Endothelial cell of umbilical vein (primary cell): ENCODE measurements at regions not wholly inside any gene's neighbourhood (a gene's known extent, or its start where the extent isn't known, plus 50 kb on each side); places are given as distances from the start of the nearest gene placed in this dataset.

Experiments
- BruUV-seq: library from RNA; stranded (reverse); fragments of 400-500 nt; replicated peaks from 2 replicates; lab custom pipeline; 2021; lab: Mats Ljungman, UMichigan
- CTCF ChIA-PET: fragments of 300-600, 350-600 bp; sonication (Branson Sonifier 250); formaldehyde crosslinking; loops from one replicate; lab custom pipeline; 2021; ENCODE audit warnings: antibody characterized with exemption, inconsistent platforms; lab: Charles Lee
- POLR2A ChIA-PET: fragments of 300-600, 350-600 bp; sonication (Branson Sonifier 250); formaldehyde crosslinking; loops from one replicate; lab custom pipeline; 2021; ENCODE audit warnings: antibody characterized with exemption, inconsistent platforms; lab: Charles Lee
- DNase-seq: peaks from one replicate; pipeline ENCODE4 v3.0.0-alpha.2; 2011; ENCODE audit warnings: low read depth, low spot score
- FAIRE-seq: peaks from 2 replicates; lab custom pipeline; 2011; peaks lifted over from hg19 to GRCh38; lab: Jason Lieb, UNC
- H2AFZ ChIP-seq: 2 replicates; pipeline ENCODE4 v1.6.0; 2012; ENCODE audit warnings: low read depth, low read length, control low read depth, inconsistent platforms
- H3K27ac ChIP-seq: 2 replicates; pipeline ENCODE4 v1.5.1; 2011; ENCODE audit warnings: low read depth, mild to moderate bottlenecking, control low read depth, low read length, moderate library complexity; ENCODE audit not compliant: insufficient read depth
- H3K27me3 ChIP-seq, 2 experiments: 2 replicates each; pipeline versions ENCODE4 v1.6.0 to v1.6.1; 2011; ENCODE audit warnings: low read length in 2 of 2, mixed read lengths in 1 of 2; ENCODE audit not compliant: control insufficient read depth in 2 of 2, insufficient read depth in 2 of 2
- H3K36me3 ChIP-seq, 2 experiments: 2 replicates in 1 of 2; 3 replicates in 1 of 2; pipeline ENCODE4 v1.5.1; 2011; ENCODE audit warnings: low read length in 2 of 2, mild to moderate bottlenecking in 1 of 2, moderate library complexity in 1 of 2; ENCODE audit not compliant: control insufficient read depth in 2 of 2, insufficient read depth in 2 of 2; ENCODE audit errors: extremely low read depth in 1 of 2
- H3K4me1 ChIP-seq: 3 replicates; pipeline ENCODE4 v1.5.1; 2011; ENCODE audit warnings: mild to moderate bottlenecking, low read length; ENCODE audit not compliant: control insufficient read depth, insufficient read depth; ENCODE audit errors: extremely low read depth
- H3K4me2 ChIP-seq: 2 replicates; pipeline ENCODE4 v1.6.1; 2011; ENCODE audit warnings: low read length, control low read depth, mixed read lengths; ENCODE audit not compliant: insufficient read depth
- H3K4me3 ChIP-seq, 3 experiments: fragments of 200-600 bp in 1 of 3; sonication (generic), shearing (Covaris generic) in 1 of 3; replicated peaks in 1 of 3; 2 replicates each; pipeline ENCODE4 v1.5.1; 2011 to 2016; ENCODE audit warnings: control low read depth in 3 of 3, low read length in 3 of 3, mild to moderate bottlenecking in 2 of 3, inconsistent platforms in 1 of 3, low read depth in 1 of 3, moderate library complexity in 1 of 3; ENCODE audit not compliant: insufficient read depth in 1 of 3
- H3K79me2 ChIP-seq: 2 replicates; pipeline ENCODE4 v1.6.0; 2012; ENCODE audit warnings: low read length, inconsistent platforms; ENCODE audit not compliant: control insufficient read depth, insufficient read depth
- H3K9ac ChIP-seq: replicated peaks from 2 replicates; pipeline ENCODE3; 2011; ENCODE audit warnings: low read length, control low read depth; ENCODE audit not compliant: insufficient read depth; ENCODE audit errors: extremely low read depth
- H3K9me1 ChIP-seq: replicated peaks from 3 replicates; pipeline ENCODE4 v1.6.0; 2011; ENCODE audit warnings: mild to moderate bottlenecking, low read length; ENCODE audit not compliant: control insufficient read depth, insufficient read depth; ENCODE audit errors: extremely low read depth
- H3K9me3 ChIP-seq: replicated peaks from 2 replicates; pipeline ENCODE4 v1.5.1; 2012; ENCODE audit warnings: low read length, inconsistent platforms; ENCODE audit not compliant: control insufficient read depth, insufficient read depth
- H4K20me1 ChIP-seq: replicated peaks from 2 replicates; pipeline ENCODE3; 2011; ENCODE audit warnings: mild to moderate bottlenecking, low read length; ENCODE audit not compliant: control insufficient read depth, insufficient read depth; ENCODE audit errors: extremely low read depth
- CTCF ChIP-seq, 2 donors: IDR thresholded peaks; 1 replicate in 1 of 2; 2 replicates in 1 of 2; pipeline ENCODE4 v1.5.1; 2011; ENCODE audit warnings: low read length in 2 of 2, mild to moderate bottlenecking in 2 of 2, moderate library complexity in 2 of 2, control low read depth in 1 of 2, inconsistent platforms in 1 of 2, low read depth in 1 of 2; ENCODE audit not compliant: insufficient read depth in 1 of 2; ENCODE audit errors: extremely low read depth in 1 of 2
- EZH2 ChIP-seq: IDR thresholded peaks from 2 replicates; pipeline ENCODE4 v1.6.1; 2012; ENCODE audit warnings: borderline replicate concordance, low read depth, mild to moderate bottlenecking, moderate library complexity, low read length, inconsistent platforms; ENCODE audit not compliant: severe bottlenecking
- FOS ChIP-seq: IDR thresholded peaks from 2 replicates; pipeline ENCODE4 v1.6.1; 2011; ENCODE audit warnings: mild to moderate bottlenecking, low read length, moderate library complexity, borderline replicate concordance; ENCODE audit not compliant: insufficient read depth
- GATA2 ChIP-seq: IDR thresholded peaks from 2 replicates; pipeline ENCODE4 v1.7.0; 2011; ENCODE audit warnings: low read depth, mild to moderate bottlenecking, moderate library complexity, mixed read lengths, low read length; ENCODE audit not compliant: insufficient read length, insufficient read depth
- JUN ChIP-seq: IDR thresholded peaks from 2 replicates; pipeline ENCODE4 v1.6.1; 2011; ENCODE audit warnings: borderline replicate concordance, low read depth; ENCODE audit not compliant: insufficient read length, insufficient read depth
- MAX ChIP-seq: IDR thresholded peaks from 2 replicates; pipeline ENCODE4 v1.6.1; 2011; ENCODE audit not compliant: insufficient read depth, insufficient read length
- MYC ChIP-seq: IDR thresholded peaks from one replicate; pipeline ENCODE4 v1.6.1; 2011; ENCODE audit warnings: mild to moderate bottlenecking, low read depth, low read length
- POLR2A ChIP-seq: IDR thresholded peaks from 2 replicates; pipeline ENCODE4 v1.6.1; 2012; ENCODE audit warnings: low read depth, mild to moderate bottlenecking, control low read depth, low read length
- POLR2AphosphoS5 ChIP-seq: IDR thresholded peaks from 2 replicates; pipeline ENCODE4 v1.6.1; 2012; ENCODE audit warnings: low read depth, mild to moderate bottlenecking, control low read depth, low read length, moderate library complexity; ENCODE audit not compliant: insufficient read depth
- dilution Hi-C: fragments of 300-500 bp; cut with MboI; formaldehyde crosslinking; loops from one replicate; pipeline ENCODE4 v1.15.0; 2019; ENCODE audit warnings: low sequenced_read_pairs; ENCODE audit not compliant: extremely low pct_ligation_motif_present
- intact Hi-C: fragments of 100-400 bp; cut with micrococcal nuclease; formaldehyde crosslinking; loops from one replicate; pipeline ENCODE4 v1.10.0; 2022

- CTCF ChIA-PET = no interaction called here
- no peaks in the 10 kb centered on the region for H3K9me1 ChIP-seq
- dilution Hi-C loops = no loop called here
- H3K36me3 ChIP-seq = no peaks in the 10 kb centered on the region
- BruUV-seq = no TSS peak
- DNase-seq = no peak
- H3K4me2 ChIP-seq = no peak overlapping the region
- TF ChIP-seq JUN (no peak), CTCF (IDR thresholded peaks at IDR 0.05; ENCODE audit: extremely low read depth in 1 of 2, insufficient read depth in 1 of 2, low read depth in 1 of 2, low read length in 2 of 2) (no peak), MYC (no peak), FOS (no peak), POLR2A (no peak), EZH2 (no peak), MAX (no peak), GATA2 (no peak), POLR2AphosphoS5 (no peak)
- POLR2A ChIA-PET = no interaction called here
- H4K20me1 ChIP-seq = no peaks in the 10 kb centered on the region
- H2AFZ ChIP-seq = no peak overlapping the region
- H3K4me1 ChIP-seq = no peaks in the 10 kb centered on the region
- H3K79me2 ChIP-seq = no peaks in the 10 kb centered on the region
- no peak overlapping the region for H3K27ac ChIP-seq
- no peak overlapping the region for H3K4me3 ChIP-seq
- no peak for FAIRE-seq
- no peaks in the 10 kb centered on the region for H3K27me3 ChIP-seq
- intact Hi-C loops = no loop called here
- no peak overlapping the region for H3K9ac ChIP-seq
- no peaks in the 10 kb centered on the region for H3K9me3 ChIP-seq
Observed at GRCh38 chr6:119587537-119587936, 238.0 kb upstream of the MAN1A1 start.
